ENCODE measurements at regions not wholly inside any gene's neighbourhood (a gene's known extent, or its start where the extent isn't known, plus 50 kb on each side); places are given as distances from the start of the nearest gene placed in this dataset.

DNA sequence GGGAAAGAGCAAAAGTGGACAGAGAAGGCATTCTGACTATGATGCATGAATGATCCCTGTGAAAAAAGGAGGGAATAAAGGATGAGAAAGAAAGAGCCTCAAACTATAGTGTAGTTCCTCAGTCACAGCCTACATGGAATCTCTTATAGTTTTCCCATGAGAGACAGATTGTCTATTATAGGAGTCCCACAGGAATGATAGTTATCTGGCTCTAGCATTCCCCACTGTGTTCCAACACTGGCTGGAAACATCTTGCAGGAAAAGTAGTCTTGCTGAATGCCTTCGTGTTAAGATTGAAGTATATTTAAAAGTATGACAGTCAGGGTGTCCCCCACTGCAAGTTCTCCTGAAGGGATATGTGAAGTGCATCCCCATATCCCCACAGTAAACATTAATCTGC, 641.5 kb upstream of the NECTIN3 start:
- TF ChIP-seq ELK1 (IDR thresholded peaks at IDR 0.05; ENCODE audit: low read depth, low read length) = no peak
- TF ChIP-seq, protein P1, sequence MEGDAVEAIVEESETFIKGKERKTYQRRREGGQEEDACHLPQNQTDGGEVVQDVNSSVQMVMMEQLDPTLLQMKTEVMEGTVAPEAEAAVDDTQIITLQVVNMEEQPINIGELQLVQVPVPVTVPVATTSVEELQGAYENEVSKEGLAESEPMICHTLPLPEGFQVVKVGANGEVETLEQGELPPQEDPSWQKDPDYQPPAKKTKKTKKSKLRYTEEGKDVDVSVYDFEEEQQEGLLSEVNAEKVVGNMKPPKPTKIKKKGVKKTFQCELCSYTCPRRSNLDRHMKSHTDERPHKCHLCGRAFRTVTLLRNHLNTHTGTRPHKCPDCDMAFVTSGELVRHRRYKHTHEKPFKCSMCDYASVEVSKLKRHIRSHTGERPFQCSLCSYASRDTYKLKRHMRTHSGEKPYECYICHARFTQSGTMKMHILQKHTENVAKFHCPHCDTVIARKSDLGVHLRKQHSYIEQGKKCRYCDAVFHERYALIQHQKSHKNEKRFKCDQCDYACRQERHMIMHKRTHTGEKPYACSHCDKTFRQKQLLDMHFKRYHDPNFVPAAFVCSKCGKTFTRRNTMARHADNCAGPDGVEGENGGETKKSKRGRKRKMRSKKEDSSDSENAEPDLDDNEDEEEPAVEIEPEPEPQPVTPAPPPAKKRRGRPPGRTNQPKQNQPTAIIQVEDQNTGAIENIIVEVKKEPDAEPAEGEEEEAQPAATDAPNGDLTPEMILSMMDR (IDR thresholded peaks at IDR 0.05 in 2 of 3, conservative IDR thresholded peaks at IDR 0.05 in 1 of 3; ENCODE audit: control insufficient read depth in 2 of 3, extremely low read depth in 1 of 3, insufficient read depth in 1 of 3, low read depth in 3 of 3, low read length in 3 of 3) = no peak

All from GM12878 (cell line).